Endodermal cell (in vitro differentiated cells): ENCODE measurements at regions not wholly inside any gene's neighbourhood (a gene's known extent, or its start where the extent isn't known, plus 50 kb on each side); places are given as distances from the start of the nearest gene placed in this dataset.

ENCODE experiments used
- DNase-seq: peaks from one replicate; pipeline ENCODE4 v3.0.0-alpha.2; 2017
- H3K27ac ChIP-seq: 2 replicates; pipeline ENCODE4 v1.5.1; 2013; ENCODE audit warnings: mild to moderate bottlenecking, low read depth, low read length, moderate library complexity
- H3K27me3 ChIP-seq: 2 replicates; pipeline ENCODE4 v1.6.1; 2013; ENCODE audit warnings: mild to moderate bottlenecking, low read length, moderate library complexity; ENCODE audit not compliant: insufficient read depth, control insufficient read depth, poor library complexity, severe bottlenecking
- H3K36me3 ChIP-seq: 2 replicates; pipeline ENCODE4 v1.7.0; 2013; ENCODE audit warnings: mild to moderate bottlenecking, low read length, moderate library complexity; ENCODE audit not compliant: control insufficient read depth, insufficient read depth
- H3K4me1 ChIP-seq: one replicate; pipeline ENCODE4 v1.7.0; 2013; ENCODE audit warnings: low read length; ENCODE audit not compliant: control insufficient read depth, insufficient read depth
- H3K4me3 ChIP-seq: 2 replicates; pipeline ENCODE4 v1.5.1; 2013; ENCODE audit warnings: mild to moderate bottlenecking, low read length, moderate library complexity
- H3K9ac ChIP-seq: 2 replicates; pipeline ENCODE4 v1.6.1; 2013; ENCODE audit warnings: mild to moderate bottlenecking, low read length, moderate library complexity; ENCODE audit not compliant: poor library complexity, severe bottlenecking; ENCODE audit errors: extremely low read depth
- H3K9me3 ChIP-seq: 2 replicates; pipeline ENCODE4 v1.6.1; 2013; ENCODE audit warnings: mild to moderate bottlenecking, low read length, moderate library complexity; ENCODE audit not compliant: control insufficient read depth
- H3K27ac Mint-ChIP-seq: 2 replicates; pipeline ENCODE4 v1.8.0; 2020; ENCODE audit warnings: mixed read lengths
- H3K27me3 Mint-ChIP-seq: 2 replicates; pipeline ENCODE4 v1.8.0; 2021; ENCODE audit warnings: mild to moderate bottlenecking, mixed read lengths; ENCODE audit not compliant: insufficient read depth
- H3K36me3 Mint-ChIP-seq: 2 replicates; pipeline ENCODE4 v1.8.0; 2020; ENCODE audit warnings: low read depth, mixed read lengths
- H3K4me1 Mint-ChIP-seq: 2 replicates; pipeline ENCODE4 v1.8.0; 2020; ENCODE audit warnings: mixed read lengths
- H3K4me3 Mint-ChIP-seq: 2 replicates; pipeline ENCODE4 v1.8.0; 2020; ENCODE audit warnings: mild to moderate bottlenecking, moderate library complexity, mixed read lengths
- H3K9me3 Mint-ChIP-seq: 2 replicates; pipeline ENCODE4 v1.8.0; 2020; ENCODE audit warnings: mild to moderate bottlenecking, mixed read lengths
- CTCF ChIP-seq: fragments of 200-600 bp; sonication (generic); conservative IDR thresholded peaks from 2 replicates; pipeline ENCODE4 v1.5.0; 2021; ENCODE audit warnings: antibody characterized with exemption, mild to moderate bottlenecking
- WGBS, 2 experiments: methylation state at CpG; one replicate each; pipeline versions ENCODE4 v1.1.5 to v1.1.7; 2013; ENCODE audit warnings: missing lambda C conversion rate in 2 of 2, mixed read lengths in 1 of 2; ENCODE audit not compliant: insufficient coverage in 1 of 2, insufficient read length in 1 of 2; 5-methylcytosine and 5-hydroxymethylcytosine counted together

- WGBS, 2 experiments, result 80 to 93% methylated on average over 1 to 3 of the region's 3 CpGs
- Mint-ChIP-seq H3K27me3 (peaks cover 37% of the 10 kb centered on the region), H3K4me3 (no peak overlapping the region), H3K36me3 (no peaks in the 10 kb centered on the region), H3K4me1 (peaks cover 26% of the 10 kb centered on the region), H3K27ac (no peak overlapping the region), H3K9me3 (no peaks in the 10 kb centered on the region)
- peaks cover 13% of the 10 kb centered on the region for H3K4me1 ChIP-seq
- no peak overlapping the region for H3K4me3 ChIP-seq
- no peaks in the 10 kb centered on the region for H3K27me3 ChIP-seq
- TF ChIP-seq CTCF, result no peak
- H3K9me3 ChIP-seq, result no peaks in the 10 kb centered on the region
- H3K36me3 ChIP-seq, result no peaks in the 10 kb centered on the region
- H3K27ac ChIP-seq, result no peak overlapping the region
- DNase-seq, result no peak
- H3K9ac ChIP-seq, result no peak overlapping the region
Observed at GRCh38 chr10:8312079-8312478, 257.6 kb downstream of the GATA3 start.

GRCh38 chr10:8312781-8313180, 258.3 kb downstream of the GATA3 start:
- H3K4me1 ChIP-seq, result peaks cover 13% of the 10 kb centered on the region
- no peaks in the 10 kb centered on the region for H3K36me3 ChIP-seq
- H3K27ac Mint-ChIP-seq, result no peak overlapping the region
- no peak overlapping the region for H3K4me3 ChIP-seq
- no peak for TF ChIP-seq CTCF
- no peak overlapping the region for H3K27ac ChIP-seq
- H3K4me3 Mint-ChIP-seq, result no peak overlapping the region
- H3K36me3 Mint-ChIP-seq, result no peaks in the 10 kb centered on the region
- H3K4me1 Mint-ChIP-seq, result peaks cover 26% of the 10 kb centered on the region
- H3K9me3 Mint-ChIP-seq, result no peaks in the 10 kb centered on the region
- no peaks in the 10 kb centered on the region for H3K27me3 ChIP-seq
- no peak for DNase-seq
- 94 to 100% methylated on average over 6 to 9 of the region's 9 CpGs for WGBS, 2 experiments
- peaks cover 34% of the 10 kb centered on the region for H3K27me3 Mint-ChIP-seq
- H3K9ac ChIP-seq, result no peak overlapping the region
- no peaks in the 10 kb centered on the region for H3K9me3 ChIP-seq

DNA sequence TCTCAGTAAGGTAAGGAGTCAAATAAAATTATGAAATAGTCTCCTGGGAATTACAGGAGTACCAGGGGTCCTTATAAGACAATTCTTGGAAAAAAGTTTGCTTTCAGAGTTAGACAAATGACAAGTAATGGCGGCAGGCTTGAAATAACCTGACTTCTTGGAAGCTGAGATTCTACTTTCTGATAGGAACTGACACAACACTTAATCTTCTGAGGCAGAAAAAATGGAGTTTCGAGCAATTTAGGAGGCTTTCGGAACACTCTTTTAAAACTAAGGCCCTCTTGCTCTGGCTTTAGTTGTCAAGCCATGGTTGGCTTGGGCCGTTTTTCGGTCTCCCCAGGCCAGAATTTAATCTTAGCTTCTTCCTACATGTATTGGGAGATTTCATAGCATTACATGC, 260.0 kb downstream of the GATA3 start:
- Mint-ChIP-seq H3K27me3 (peaks cover 28% of the 10 kb centered on the region), H3K36me3 (no peaks in the 10 kb centered on the region), H3K4me3 (no peak overlapping the region), H3K4me1 (peaks cover 26% of the 10 kb centered on the region), H3K9me3 (no peaks in the 10 kb centered on the region), H3K27ac (no peak overlapping the region)
- no peak overlapping the region for H3K4me3 ChIP-seq
- H3K9ac ChIP-seq, result no peak overlapping the region
- no peaks in the 10 kb centered on the region for H3K9me3 ChIP-seq
- H3K4me1 ChIP-seq, result peaks cover 13% of the 10 kb centered on the region
- no peaks in the 10 kb centered on the region for H3K27me3 ChIP-seq
- 94 to 100% methylated on average over 5 of the region's 5 CpGs for WGBS, 2 experiments
- no peak for DNase-seq
- no peaks in the 10 kb centered on the region for H3K36me3 ChIP-seq
- no peak for TF ChIP-seq CTCF
- H3K27ac ChIP-seq, result no peak overlapping the region
